Testis (tissue), 2 donors: ENCODE measurements at regions not wholly inside any gene's neighbourhood (a gene's known extent, or its start where the extent isn't known, plus 50 kb on each side); places are given as distances from the start of the nearest gene placed in this dataset.

Experiments
- POLR2A ChIP-seq: fragments of 450-650 bp; IDR thresholded peaks from one replicate; pipeline ENCODE4 v1.6.1; 2017; ENCODE audit warnings: antibody characterized with exemption, mild to moderate bottlenecking, moderate library complexity
- TF ChIP-seq, protein P1 (sequence below), 3 experiments: fragments of 450-650 bp in 2 of 3; fragments of 200-600 bp in 1 of 3; sonication (generic) in 1 of 3; IDR thresholded peaks; one replicate each; pipeline ENCODE4 v1.5.1; 2016 to 2019; ENCODE audit warnings: antibody characterized with exemption in 3 of 3, mild to moderate bottlenecking in 2 of 3, moderate library complexity in 1 of 3

DNA sequence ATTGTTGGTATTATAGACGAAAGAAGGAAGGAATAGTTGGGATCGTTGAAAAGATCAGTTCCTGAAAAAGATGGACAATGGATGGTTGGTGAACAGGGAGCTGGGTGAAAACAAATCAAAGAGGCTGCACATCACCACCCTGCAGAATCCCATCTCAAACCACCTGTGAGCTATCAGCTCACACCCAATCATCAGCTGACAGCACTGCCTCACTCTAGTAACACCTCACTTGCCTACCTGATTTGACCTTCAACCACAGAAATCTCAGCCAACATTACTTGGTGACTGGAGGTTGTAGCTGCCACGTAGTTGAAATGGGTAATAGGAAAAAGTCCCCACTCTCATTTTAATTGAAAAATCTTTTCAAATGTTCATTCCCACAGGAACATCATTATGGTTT lies 101.8 kb upstream of the DST start:
- TF ChIP-seq, protein P1, sequence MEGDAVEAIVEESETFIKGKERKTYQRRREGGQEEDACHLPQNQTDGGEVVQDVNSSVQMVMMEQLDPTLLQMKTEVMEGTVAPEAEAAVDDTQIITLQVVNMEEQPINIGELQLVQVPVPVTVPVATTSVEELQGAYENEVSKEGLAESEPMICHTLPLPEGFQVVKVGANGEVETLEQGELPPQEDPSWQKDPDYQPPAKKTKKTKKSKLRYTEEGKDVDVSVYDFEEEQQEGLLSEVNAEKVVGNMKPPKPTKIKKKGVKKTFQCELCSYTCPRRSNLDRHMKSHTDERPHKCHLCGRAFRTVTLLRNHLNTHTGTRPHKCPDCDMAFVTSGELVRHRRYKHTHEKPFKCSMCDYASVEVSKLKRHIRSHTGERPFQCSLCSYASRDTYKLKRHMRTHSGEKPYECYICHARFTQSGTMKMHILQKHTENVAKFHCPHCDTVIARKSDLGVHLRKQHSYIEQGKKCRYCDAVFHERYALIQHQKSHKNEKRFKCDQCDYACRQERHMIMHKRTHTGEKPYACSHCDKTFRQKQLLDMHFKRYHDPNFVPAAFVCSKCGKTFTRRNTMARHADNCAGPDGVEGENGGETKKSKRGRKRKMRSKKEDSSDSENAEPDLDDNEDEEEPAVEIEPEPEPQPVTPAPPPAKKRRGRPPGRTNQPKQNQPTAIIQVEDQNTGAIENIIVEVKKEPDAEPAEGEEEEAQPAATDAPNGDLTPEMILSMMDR (IDR thresholded peaks at IDR 0.05): no peak
- TF ChIP-seq POLR2A: no peak
